HG03066 (cell line): ENCODE measurements at regions not wholly inside any gene's neighbourhood (a gene's known extent, or its start where the extent isn't known, plus 50 kb on each side); places are given as distances from the start of the nearest gene placed in this dataset.
A peak's percentile ranks its signal among the peaks of the same experiment; 100 is the strongest.

ENCODE experiments used
- ATAC-seq: cut with Tn5 transposase; IDR thresholded peaks from one replicate; pipeline ENCODE4 v1.9.1; 2021; ENCODE audit warnings: low read depth; ENCODE audit not compliant: unreplicated experiment

- ATAC-seq: no peak
Observed at GRCh38 chr6:142676027-142676443, 268.9 kb downstream of the HIVEP2 start.

GRCh38 chr6:142676647-142677192 lies 268.3 kb downstream of the HIVEP2 start:
- ATAC-seq: no peak

GRCh38 chr6:142679907-142680700 lies 264.9 kb downstream of the HIVEP2 start:
- no peak for ATAC-seq

- no peak for ATAC-seq
Observed at GRCh38 chr6:142681099-142681498, 263.9 kb downstream of the HIVEP2 start.

- no peak for ATAC-seq
Observed at GRCh38 chr6:142682985-142683384, 262.0 kb downstream of the HIVEP2 start.

GRCh38 chr6:142683714-142684141 lies 261.2 kb downstream of the HIVEP2 start:
- no peak for ATAC-seq

- no peak for ATAC-seq
Observed at GRCh38 chr6:142684371-142684770, 260.6 kb downstream of the HIVEP2 start.

- no peak for ATAC-seq
Observed at GRCh38 chr6:142685852-142686506, 259.0 kb downstream of the HIVEP2 start.

GRCh38 chr6:142686507-142686887 lies 258.5 kb downstream of the HIVEP2 start:
- ATAC-seq: no peak

- ATAC-seq: no peak
Observed at GRCh38 chr6:142692942-142693341, 252.0 kb downstream of the HIVEP2 start.

- no peak for ATAC-seq
Observed at GRCh38 chr6:142693441-142693840, 251.5 kb downstream of the HIVEP2 start.

GRCh38 chr6:142694054-142694453 lies 250.9 kb downstream of the HIVEP2 start:
- ATAC-seq: no peak

- no peak for ATAC-seq
Observed at GRCh38 chr6:142695016-142695415, 250.0 kb downstream of the HIVEP2 start.

- no peak for ATAC-seq
Observed at GRCh38 chr6:142696123-142697000, 248.6 kb downstream of the HIVEP2 start.

- no peak for ATAC-seq
Observed at GRCh38 chr6:142697001-142697335, 248.0 kb downstream of the HIVEP2 start.

GRCh38 chr6:142697922-142698321 lies 247.1 kb downstream of the HIVEP2 start:
- ATAC-seq: no peak

GRCh38 chr6:142698751-142699150 lies 246.2 kb downstream of the HIVEP2 start:
- ATAC-seq: no peak

GRCh38 chr6:142699391-142699790 lies 245.6 kb downstream of the HIVEP2 start:
- no peak for ATAC-seq

GRCh38 chr6:142700032-142700431 lies 244.9 kb downstream of the HIVEP2 start:
- ATAC-seq: peak; percentile 51

GRCh38 chr6:142700671-142701312 lies 244.2 kb downstream of the HIVEP2 start:
- no peak for ATAC-seq
